WTC11 (cell line): ENCODE measurements at regions not wholly inside any gene's neighbourhood (a gene's known extent, or its start where the extent isn't known, plus 50 kb on each side); places are given as distances from the start of the nearest gene placed in this dataset.

Experiments
- ATAC-seq: fragments of 200-7000 bp; cut with Tn5 transposase; 2 replicates; pipeline ENCODE4 v1.10.0; 2021; ENCODE audit warnings: mild to moderate bottlenecking, moderate library complexity
- CTCF ChIA-PET: fragments of 300-600 bp; sonication (Branson Sonifier 250); formaldehyde crosslinking; loops from one replicate; lab custom pipeline; 2021; ENCODE audit warnings: antibody characterized with exemption; lab: Charles Lee
- POLR2A ChIA-PET: fragments of 350-600 bp; sonication (Branson Sonifier 250); formaldehyde crosslinking; loops from one replicate; lab custom pipeline; 2021; ENCODE audit warnings: antibody characterized with exemption; lab: Charles Lee
- DNase-seq: peaks from one replicate; pipeline ENCODE4 v3.0.0; 2021; ENCODE audit warnings: low spot score
- H3K27ac Mint-ChIP-seq: 2 replicates; pipeline ENCODE4 v1.8.0; 2021; ENCODE audit warnings: mixed read lengths
- H3K27me3 Mint-ChIP-seq: 2 replicates; pipeline ENCODE4 v1.8.0; 2021; ENCODE audit warnings: low read depth, mild to moderate bottlenecking, moderate library complexity, mixed read lengths
- H3K36me3 Mint-ChIP-seq: 2 replicates; pipeline ENCODE4 v1.8.0; 2021; ENCODE audit warnings: mixed read lengths
- H3K4me1 Mint-ChIP-seq: 2 replicates; pipeline ENCODE4 v1.8.0; 2022; ENCODE audit warnings: mixed read lengths
- H3K4me3 Mint-ChIP-seq: 2 replicates; pipeline ENCODE4 v1.8.0; 2021; ENCODE audit warnings: mild to moderate bottlenecking, moderate library complexity, mixed read lengths
- H3K9me3 Mint-ChIP-seq: 2 replicates; pipeline ENCODE4 v1.8.0; 2021; ENCODE audit warnings: mixed read lengths
- CDX4 ChIP-seq: fragments of 250-450 bp; sonication (Bioruptor Pico); IDR thresholded peaks from 2 replicates; pipeline ENCODE4 v1.9.0; 2021; ENCODE audit warnings: moderate library complexity, mild to moderate bottlenecking, inconsistent platforms, borderline replicate concordance
- CTCF ChIP-seq: fragments of 200-600 bp; IDR thresholded peaks from 2 replicates; pipeline ENCODE4 v1.8.0; 2022; ENCODE audit warnings: antibody characterized with exemption
- E2F4 ChIP-seq: sonication (generic); formaldehyde crosslinking; IDR thresholded peaks from 2 replicates; pipeline ENCODE4 v1.8.1; 2022; ENCODE audit warnings: low read depth, mild to moderate bottlenecking, moderate library complexity, missing genetic modification reagents, borderline replicate concordance
- ETV6 ChIP-seq: sonication (generic); formaldehyde crosslinking; IDR thresholded peaks from 2 replicates; pipeline ENCODE4 v1.8.1; 2022; ENCODE audit warnings: mild to moderate bottlenecking, missing genetic modification reagents
- FOXP1 ChIP-seq: sonication (generic); formaldehyde crosslinking; IDR thresholded peaks from 2 replicates; pipeline ENCODE4 v1.8.0; 2022; ENCODE audit warnings: missing genetic modification reagents, mild to moderate bottlenecking, moderate library complexity, borderline replicate concordance
- FOXP4 ChIP-seq: sonication (generic); formaldehyde crosslinking; IDR thresholded peaks from 2 replicates; pipeline ENCODE4 v1.8.0; 2022; ENCODE audit warnings: mild to moderate bottlenecking, missing genetic modification reagents
- GABPB1 ChIP-seq: sonication (generic); formaldehyde crosslinking; IDR thresholded peaks from 2 replicates; pipeline ENCODE4 v1.8.1; 2023; ENCODE audit warnings: mild to moderate bottlenecking, missing genetic modification reagents
- NFYB ChIP-seq: sonication (generic); formaldehyde crosslinking; conservative IDR thresholded peaks from 2 replicates; pipeline ENCODE4 v1.8.0; 2022; ENCODE audit warnings: low read depth, missing genetic modification reagents
- SMAD3 ChIP-seq: sonication (generic); formaldehyde crosslinking; IDR thresholded peaks from 2 replicates; pipeline ENCODE4 v1.8.0; 2022; ENCODE audit warnings: missing genetic modification reagents, mild to moderate bottlenecking, borderline replicate concordance
- SMAD4 ChIP-seq: sonication (generic); formaldehyde crosslinking; IDR thresholded peaks from 2 replicates; pipeline ENCODE4 v1.8.0; 2022; ENCODE audit warnings: mild to moderate bottlenecking, missing genetic modification reagents
- ZBTB43 ChIP-seq: sonication (generic); formaldehyde crosslinking; IDR thresholded peaks from 2 replicates; pipeline ENCODE4 v1.8.1; 2023; ENCODE audit warnings: mild to moderate bottlenecking, missing genetic modification reagents
- ZNF232 ChIP-seq: sonication (generic); formaldehyde crosslinking; IDR thresholded peaks from 2 replicates; pipeline ENCODE4 v1.8.0; 2022; ENCODE audit warnings: mild to moderate bottlenecking, missing genetic modification reagents
- ZNF281 ChIP-seq: sonication (generic); formaldehyde crosslinking; IDR thresholded peaks from 2 replicates; pipeline ENCODE4 v1.8.0; 2023; ENCODE audit warnings: mild to moderate bottlenecking, missing genetic modification reagents
- ZNF416 ChIP-seq: fragments of 250-450 bp; sonication (Bioruptor Pico); IDR thresholded peaks from 2 replicates; pipeline ENCODE4 v1.9.0; 2021; ENCODE audit warnings: mild to moderate bottlenecking, inconsistent platforms
- ZNF425 ChIP-seq: fragments of 250-450 bp; sonication (Bioruptor Pico); conservative IDR thresholded peaks from 2 replicates; pipeline ENCODE4 v1.9.0; 2021; ENCODE audit warnings: mild to moderate bottlenecking

GRCh38 chr6:110558575-110558974, 82.2 kb upstream of the SLC22A16 start:
- Mint-ChIP-seq H3K4me1 (peaks cover 10% of the 10 kb centered on the region), H3K4me3 (no peak overlapping the region), H3K27me3 (peaks cover 24% of the 10 kb centered on the region), H3K27ac (no peak overlapping the region), H3K36me3 (no peaks in the 10 kb centered on the region), H3K9me3 (peaks cover 14% of the 10 kb centered on the region)
- ChIA-PET CTCF (no interaction called here), POLR2A (no interaction called here)
- DNase-seq (no peak), ATAC-seq (no peak)
- TF ChIP-seq ZNF425 (no peak), ZNF416 (CRISPR knock-in tag) (no peak), E2F4 (CRISPR knock-in tag) (no peak), CTCF (no peak), ZNF232 (CRISPR knock-in tag) (no peak), ETV6 (CRISPR knock-in tag) (no peak), SMAD3 (CRISPR knock-in tag) (no peak), ZNF281 (CRISPR knock-in tag) (no peak), NFYB (no peak), FOXP1 (no peak), GABPB1 (CRISPR knock-in tag) (no peak), FOXP4 (CRISPR knock-in tag) (no peak), SMAD4 (no peak), CDX4 (CRISPR knock-in tag) (no peak), ZBTB43 (no peak)
